Ovary (tissue), 3 donors: ENCODE measurements at regions not wholly inside any gene's neighbourhood (a gene's known extent, or its start where the extent isn't known, plus 50 kb on each side); places are given as distances from the start of the nearest gene placed in this dataset.

Experiments used
- POLR2A ChIP-seq: fragments of 450-650 bp; IDR thresholded peaks from one replicate; pipeline ENCODE4 v1.6.1; 2017; ENCODE audit warnings: antibody characterized with exemption, mild to moderate bottlenecking, moderate library complexity
- TF ChIP-seq, protein P1 (sequence below), 3 donors: fragments of 450-650 bp in 2 of 3; fragments of 200-600 bp in 1 of 3; IDR thresholded peaks; one replicate each; pipeline versions ENCODE4 v1.5.1 to v1.8.0; 2016 to 2022; ENCODE audit warnings: antibody characterized with exemption in 3 of 3, mild to moderate bottlenecking in 1 of 3
- donor health status: DM: no; HTN: no; CAD: no.

DNA sequence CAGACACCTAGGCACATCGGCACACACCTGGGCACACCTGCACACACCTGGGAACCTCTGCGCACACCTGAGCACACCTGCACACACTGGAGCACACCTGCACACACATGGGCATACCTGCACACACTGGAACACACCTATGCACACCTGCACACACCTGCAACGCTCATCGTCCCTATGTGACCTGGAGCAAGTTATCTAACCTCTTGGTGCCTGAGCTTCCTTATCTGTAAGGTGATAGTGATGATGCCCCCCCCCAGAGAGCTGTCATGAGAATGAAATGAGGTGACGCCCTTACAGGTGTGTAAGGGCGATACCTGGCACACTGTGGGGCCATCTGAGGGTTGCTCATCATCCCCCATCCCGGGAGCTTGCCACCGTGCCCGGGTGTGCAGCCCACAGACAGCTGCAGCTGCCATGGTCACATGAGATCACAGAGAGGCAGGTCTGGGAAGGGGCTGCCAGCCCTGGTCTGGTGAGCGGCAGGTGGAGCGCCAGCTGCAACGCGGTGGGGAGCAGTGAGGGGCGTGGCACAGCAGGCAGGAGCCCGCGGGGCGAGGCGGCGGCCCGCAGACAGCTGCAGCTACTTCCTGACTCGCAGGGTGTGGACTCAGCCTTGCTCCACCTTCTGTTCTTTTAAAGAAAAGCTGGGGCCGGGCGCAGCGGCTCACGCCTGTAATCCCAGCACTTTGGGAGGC is 59.9 kb upstream of the FBRSL1 start:
- TF ChIP-seq, protein P1, sequence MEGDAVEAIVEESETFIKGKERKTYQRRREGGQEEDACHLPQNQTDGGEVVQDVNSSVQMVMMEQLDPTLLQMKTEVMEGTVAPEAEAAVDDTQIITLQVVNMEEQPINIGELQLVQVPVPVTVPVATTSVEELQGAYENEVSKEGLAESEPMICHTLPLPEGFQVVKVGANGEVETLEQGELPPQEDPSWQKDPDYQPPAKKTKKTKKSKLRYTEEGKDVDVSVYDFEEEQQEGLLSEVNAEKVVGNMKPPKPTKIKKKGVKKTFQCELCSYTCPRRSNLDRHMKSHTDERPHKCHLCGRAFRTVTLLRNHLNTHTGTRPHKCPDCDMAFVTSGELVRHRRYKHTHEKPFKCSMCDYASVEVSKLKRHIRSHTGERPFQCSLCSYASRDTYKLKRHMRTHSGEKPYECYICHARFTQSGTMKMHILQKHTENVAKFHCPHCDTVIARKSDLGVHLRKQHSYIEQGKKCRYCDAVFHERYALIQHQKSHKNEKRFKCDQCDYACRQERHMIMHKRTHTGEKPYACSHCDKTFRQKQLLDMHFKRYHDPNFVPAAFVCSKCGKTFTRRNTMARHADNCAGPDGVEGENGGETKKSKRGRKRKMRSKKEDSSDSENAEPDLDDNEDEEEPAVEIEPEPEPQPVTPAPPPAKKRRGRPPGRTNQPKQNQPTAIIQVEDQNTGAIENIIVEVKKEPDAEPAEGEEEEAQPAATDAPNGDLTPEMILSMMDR (IDR thresholded peaks at IDR 0.05): no peak
- no peak for TF ChIP-seq POLR2A
